Lower leg skin (tissue), 3 donors: ENCODE measurements at regions not wholly inside any gene's neighbourhood (a gene's known extent, or its start where the extent isn't known, plus 50 kb on each side); places are given as distances from the start of the nearest gene placed in this dataset.

Source experiments
- POLR2A ChIP-seq, 2 donors: fragments of 450-650 bp; IDR thresholded peaks; one replicate each; pipeline ENCODE4 v1.6.1; 2016 to 2017; ENCODE audit warnings: antibody characterized with exemption in 2 of 2, mild to moderate bottlenecking in 1 of 2, moderate library complexity in 1 of 2
- TF ChIP-seq, protein P1 (sequence below), 3 donors: fragments of 450-650 bp; IDR thresholded peaks; one replicate each; pipeline ENCODE4 v1.5.1; 2016; ENCODE audit warnings: antibody characterized with exemption in 3 of 3, mild to moderate bottlenecking in 3 of 3, moderate library complexity in 2 of 3

DNA sequence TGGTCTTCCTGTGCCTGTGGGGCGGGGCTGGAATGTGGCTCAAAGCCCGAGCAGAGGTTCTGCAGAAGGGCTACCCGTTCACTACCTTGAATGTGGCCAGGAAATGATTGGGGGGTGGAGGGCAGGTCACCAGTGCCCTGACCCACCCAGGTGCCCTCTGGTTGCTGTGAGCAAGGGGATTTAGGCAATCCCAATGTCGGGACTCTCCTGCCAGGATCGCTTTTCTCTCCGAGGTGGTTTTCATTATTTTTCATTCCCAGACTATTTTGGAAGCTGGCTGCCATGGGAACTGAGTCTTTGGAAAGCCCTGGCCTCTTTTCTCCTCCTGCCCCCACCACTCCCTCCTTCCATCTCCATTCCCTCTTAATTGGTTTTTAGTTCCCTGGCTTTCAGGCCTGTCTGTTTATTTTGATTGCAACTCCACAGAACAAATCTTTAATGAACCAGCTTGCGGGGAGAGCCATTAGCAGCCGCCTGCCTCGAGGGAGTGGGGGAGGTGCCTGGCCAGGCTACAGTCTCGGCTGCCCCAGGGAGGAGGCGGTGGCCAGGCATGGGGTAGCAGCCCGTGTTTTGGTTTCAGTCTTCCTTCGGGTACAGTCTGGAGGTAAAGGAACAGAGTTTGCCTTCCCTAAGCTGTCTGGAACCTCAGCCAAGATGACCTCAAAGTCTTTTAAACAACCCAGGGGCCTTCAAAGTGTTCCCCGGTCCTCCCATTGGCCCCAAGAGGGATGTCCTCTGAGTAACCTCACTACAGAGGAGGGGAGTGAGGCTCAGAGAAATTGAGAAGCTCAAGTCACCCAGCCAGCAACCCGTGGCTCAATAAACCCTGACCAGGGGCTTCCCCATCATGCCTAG, 114.4 kb upstream of the HAAO start:
- TF ChIP-seq, protein P1, sequence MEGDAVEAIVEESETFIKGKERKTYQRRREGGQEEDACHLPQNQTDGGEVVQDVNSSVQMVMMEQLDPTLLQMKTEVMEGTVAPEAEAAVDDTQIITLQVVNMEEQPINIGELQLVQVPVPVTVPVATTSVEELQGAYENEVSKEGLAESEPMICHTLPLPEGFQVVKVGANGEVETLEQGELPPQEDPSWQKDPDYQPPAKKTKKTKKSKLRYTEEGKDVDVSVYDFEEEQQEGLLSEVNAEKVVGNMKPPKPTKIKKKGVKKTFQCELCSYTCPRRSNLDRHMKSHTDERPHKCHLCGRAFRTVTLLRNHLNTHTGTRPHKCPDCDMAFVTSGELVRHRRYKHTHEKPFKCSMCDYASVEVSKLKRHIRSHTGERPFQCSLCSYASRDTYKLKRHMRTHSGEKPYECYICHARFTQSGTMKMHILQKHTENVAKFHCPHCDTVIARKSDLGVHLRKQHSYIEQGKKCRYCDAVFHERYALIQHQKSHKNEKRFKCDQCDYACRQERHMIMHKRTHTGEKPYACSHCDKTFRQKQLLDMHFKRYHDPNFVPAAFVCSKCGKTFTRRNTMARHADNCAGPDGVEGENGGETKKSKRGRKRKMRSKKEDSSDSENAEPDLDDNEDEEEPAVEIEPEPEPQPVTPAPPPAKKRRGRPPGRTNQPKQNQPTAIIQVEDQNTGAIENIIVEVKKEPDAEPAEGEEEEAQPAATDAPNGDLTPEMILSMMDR (IDR thresholded peaks at IDR 0.05) = no peak
- no peak for TF ChIP-seq POLR2A (IDR thresholded peaks at IDR 0.05)
